Glomerular visceral epithelial cell (primary cell): ENCODE measurements at regions not wholly inside any gene's neighbourhood (a gene's known extent, or its start where the extent isn't known, plus 50 kb on each side); places are given as distances from the start of the nearest gene placed in this dataset.
"Not testable (repeated sequence)": the region's sequence is repeated elsewhere in the genome, so short reads cannot be mapped to it uniquely, and the experiment has no call there.

ENCODE experiments used
- DNase-seq: peaks from one replicate; pipeline ENCODE4 v3.0.0-alpha.2; 2016; ENCODE audit errors: extremely low spot score

- no peak for DNase-seq
Observed at GRCh38 chr4:138509346-138509745, 267.2 kb upstream of the SLC7A11 start.

- no peak for DNase-seq
Observed at GRCh38 chr4:138507522-138507921, 265.4 kb upstream of the SLC7A11 start.

GRCh38 chr4:138501614-138502013 is 259.5 kb upstream of the SLC7A11 start:
- no peak for DNase-seq

- DNase-seq: no peak
Observed at GRCh38 chr4:138500869-138501268, 258.7 kb upstream of the SLC7A11 start.

GRCh38 chr4:138499627-138500026 is 257.5 kb upstream of the SLC7A11 start:
- DNase-seq: no peak

GRCh38 chr4:138494931-138495330 is 252.8 kb upstream of the SLC7A11 start:
- peak; percentile 6 for DNase-seq

GRCh38 chr4:138494116-138494515 is 252.0 kb upstream of the SLC7A11 start:
- DNase-seq: no peak

GRCh38 chr4:138492176-138492575 is 250.0 kb upstream of the SLC7A11 start:
- no peak for DNase-seq

- no peak for DNase-seq
Observed at GRCh38 chr4:138488533-138488932, 246.4 kb upstream of the SLC7A11 start.

- no peak for DNase-seq
Observed at GRCh38 chr4:138487670-138488069, 245.5 kb upstream of the SLC7A11 start.

GRCh38 chr4:138487230-138487629 is 245.1 kb upstream of the SLC7A11 start:
- DNase-seq: no peak

- no peak for DNase-seq
Observed at GRCh38 chr4:138485498-138485897, 243.3 kb upstream of the SLC7A11 start.

GRCh38 chr4:138475116-138475515 is 233.0 kb upstream of the SLC7A11 start:
- no peak for DNase-seq

GRCh38 chr4:138473339-138473738 is 231.2 kb upstream of the SLC7A11 start:
- DNase-seq: no peak

- DNase-seq: no peak
Observed at GRCh38 chr4:138460477-138461414, 218.6 kb upstream of the SLC7A11 start.

- no peak for DNase-seq
Observed at GRCh38 chr4:138458751-138459150, 216.6 kb upstream of the SLC7A11 start.

- DNase-seq: not testable (repeated sequence)
Observed at GRCh38 chr4:138456349-138456748, 214.2 kb upstream of the SLC7A11 start.

GRCh38 chr4:138455097-138455496 is 212.9 kb upstream of the SLC7A11 start:
- no peak for DNase-seq

- DNase-seq: no peak
Observed at GRCh38 chr4:138452826-138453225, 210.7 kb upstream of the SLC7A11 start.

- no peak for DNase-seq
Observed at GRCh38 chr4:138451276-138451663, 209.1 kb upstream of the SLC7A11 start.

GRCh38 chr4:138450546-138451275 is 208.6 kb upstream of the SLC7A11 start:
- no peak for DNase-seq

- no peak for DNase-seq
Observed at GRCh38 chr4:138449938-138450337, 207.8 kb upstream of the SLC7A11 start.

GRCh38 chr4:138448169-138448568 is 206.0 kb upstream of the SLC7A11 start:
- DNase-seq: no peak
